ENCODE measurements at regions not wholly inside any gene's neighbourhood (a gene's known extent, or its start where the extent isn't known, plus 50 kb on each side); places are given as distances from the start of the nearest gene placed in this dataset.
A peak's percentile ranks its signal among the peaks of the same experiment; 100 is the strongest.

GRCh38 chr9:129478961-129479630 lies 141.8 kb downstream of the C9orf50 start:
- TF ChIP-seq CTCF (IDR thresholded peaks at IDR 0.05 in 2 of 3, conservative IDR thresholded peaks at IDR 0.05 in 1 of 3; ENCODE audit: borderline replicate concordance in 1 of 3, insufficient read depth in 1 of 3, low read depth in 2 of 3, low read length in 2 of 3) (no peak), CEBPB (IDR thresholded peaks at IDR 0.05; ENCODE audit: low read depth) (no peak), POLR2AphosphoS5 (IDR thresholded peaks at IDR 0.05; ENCODE audit: low read depth, low read length) (no peak), ZFX (IDR thresholded peaks at IDR 0.05) (0 out of 2 replicates have a peak, but pooled peaks have one; percentile 29), EZH2phosphoT487 (IDR thresholded peaks at IDR 0.05; ENCODE audit: borderline replicate concordance) (no peak), POLR2A (IDR thresholded peaks at IDR 0.05; ENCODE audit: borderline replicate concordance, extremely low read depth, insufficient read depth, insufficient read length) (no peak), SP1 (IDR thresholded peaks at IDR 0.05; ENCODE audit: low read depth) (no peak), CBX3 (IDR thresholded peaks at IDR 0.05; ENCODE audit: low read depth) (no peak), SIN3A (IDR thresholded peaks at IDR 0.05; ENCODE audit: low read depth) (no peak), FOSL1 (IDR thresholded peaks at IDR 0.05; ENCODE audit: low read depth) (no peak)
